AG09309 (cell line): ENCODE measurements at regions not wholly inside any gene's neighbourhood (a gene's known extent, or its start where the extent isn't known, plus 50 kb on each side); places are given as distances from the start of the nearest gene placed in this dataset.

ENCODE experiments used
- DNase-seq: peaks from one replicate; pipeline ENCODE4 v3.0.0-alpha.2; 2010; ENCODE audit warnings: low read depth
- H3K4me3 ChIP-seq: 2 replicates; pipeline ENCODE4 v1.5.1; 2011; ENCODE audit warnings: mild to moderate bottlenecking, low read depth, low read length, moderate library complexity; ENCODE audit not compliant: control insufficient read depth
- CTCF ChIP-seq: IDR thresholded peaks from 2 replicates; pipeline ENCODE4 v1.5.1; 2011; ENCODE audit warnings: mild to moderate bottlenecking, low read depth, low read length, inconsistent platforms; ENCODE audit not compliant: insufficient read depth, control insufficient read depth; ENCODE audit errors: missing control alignments

- H3K4me3 ChIP-seq, result no peak overlapping the region
- TF ChIP-seq CTCF, result no peak
- no peak for DNase-seq
Measured at GRCh38 chr3:190731596-190731995, 130.9 kb downstream of the GMNC start.

- TF ChIP-seq CTCF, result no peak
- H3K4me3 ChIP-seq, result no peak overlapping the region
- DNase-seq, result peak; percentile 43
Measured at GRCh38 chr3:190728574-190729246, 133.8 kb downstream of the GMNC start.

- DNase-seq, result no peak
- TF ChIP-seq CTCF, result no peak
- no peak overlapping the region for H3K4me3 ChIP-seq
Measured at GRCh38 chr3:190722181-190722905, 140.2 kb downstream of the GMNC start.

GRCh38 chr3:190721330-190721729 is 141.2 kb downstream of the GMNC start:
- TF ChIP-seq CTCF, result no peak
- no peak for DNase-seq
- no peak overlapping the region for H3K4me3 ChIP-seq

GRCh38 chr3:190718671-190719070 is 143.8 kb downstream of the GMNC start:
- H3K4me3 ChIP-seq, result no peak overlapping the region
- peak; percentile 75 for DNase-seq
- no peak for TF ChIP-seq CTCF

- no peak overlapping the region for H3K4me3 ChIP-seq
- no peak for DNase-seq
- no peak for TF ChIP-seq CTCF
Measured at GRCh38 chr3:190718097-190718496, 144.4 kb downstream of the GMNC start.
